ENCODE measurements at regions not wholly inside any gene's neighbourhood (a gene's known extent, or its start where the extent isn't known, plus 50 kb on each side); places are given as distances from the start of the nearest gene placed in this dataset.

DNA sequence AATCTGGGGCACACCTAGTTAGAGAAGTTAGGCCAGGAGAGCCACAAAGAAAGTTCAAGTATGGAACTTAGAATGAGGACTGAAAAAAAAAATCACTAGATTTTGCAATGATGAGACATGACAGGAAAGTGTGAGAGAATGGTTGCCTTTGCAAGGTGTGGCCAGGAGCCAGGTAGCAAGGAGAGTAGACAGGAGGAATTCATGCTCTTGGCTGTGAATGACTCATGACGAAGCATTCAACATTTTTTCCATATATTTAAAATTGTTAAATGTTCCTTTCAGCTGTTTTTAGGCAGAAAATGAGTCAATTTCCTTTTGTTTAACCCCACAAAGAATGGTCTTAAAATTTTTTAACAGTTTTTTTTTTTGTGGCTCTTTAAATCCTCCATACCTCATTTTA lies 636.9 kb downstream of the PLCL1 start:
- intact Hi-C loops (cut with micrococcal nuclease): no loop called here

DNA sequence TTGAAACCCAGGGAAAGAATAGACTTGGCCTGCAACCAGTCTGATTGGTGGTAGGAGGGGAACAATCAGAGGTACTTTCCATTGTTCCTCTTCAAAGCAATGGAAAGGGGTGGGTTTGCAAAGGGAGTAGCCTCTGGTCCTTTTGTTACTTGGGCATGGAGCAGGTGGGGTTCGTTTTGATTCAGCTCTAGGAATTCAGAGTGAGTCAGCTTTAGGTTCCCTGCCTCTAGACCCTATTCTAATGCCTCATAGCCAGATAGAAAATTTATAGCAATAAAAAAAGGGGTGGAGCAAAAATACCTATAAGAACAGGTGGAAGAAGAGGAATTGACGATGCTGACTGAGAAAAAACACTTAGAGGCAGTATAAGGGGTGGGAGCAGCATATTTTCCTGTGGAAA lies 636.4 kb downstream of the PLCL1 start:
- intact Hi-C loops (cut with micrococcal nuclease): no loop called here

DNA sequence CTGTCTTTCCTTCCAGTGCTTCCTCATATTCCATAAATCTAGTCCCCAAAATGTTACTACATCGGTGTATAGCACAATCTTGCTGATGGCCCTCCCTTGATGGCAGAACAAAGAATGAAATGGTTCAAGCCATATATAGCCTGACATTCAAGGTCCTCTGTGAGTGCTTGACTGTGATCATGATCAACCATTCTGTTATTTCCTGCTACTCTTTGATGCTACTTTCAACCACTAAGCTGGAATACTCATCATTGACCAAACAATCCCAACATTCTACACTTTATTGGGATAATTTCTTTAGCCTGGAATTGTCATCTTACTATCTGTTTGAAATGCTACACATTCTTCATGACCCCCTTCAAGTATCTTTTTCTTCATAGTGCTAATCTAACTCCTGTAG lies 633.9 kb downstream of the PLCL1 start:
- intact Hi-C loops (cut with micrococcal nuclease): no loop called here

DNA sequence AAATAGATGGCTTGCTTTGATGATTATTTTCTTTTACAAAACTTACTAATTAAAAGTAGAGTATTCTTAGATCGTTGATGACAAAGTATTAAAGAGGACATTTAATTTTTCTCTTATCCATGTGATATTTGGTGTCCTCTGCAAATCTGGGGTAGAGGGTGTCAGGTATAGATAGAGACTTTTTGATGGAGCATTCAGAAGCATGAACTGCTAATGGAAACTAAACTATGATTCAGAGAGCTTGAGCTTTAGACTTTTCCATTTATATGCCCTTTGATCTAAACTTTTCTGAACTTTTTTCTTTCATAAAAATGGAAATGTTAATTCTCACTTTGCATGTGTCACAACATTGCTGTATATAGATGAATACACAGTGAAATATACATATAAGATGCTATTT lies 619.7 kb downstream of the PLCL1 start:
- intact Hi-C loops (cut with micrococcal nuclease): no loop called here

DNA sequence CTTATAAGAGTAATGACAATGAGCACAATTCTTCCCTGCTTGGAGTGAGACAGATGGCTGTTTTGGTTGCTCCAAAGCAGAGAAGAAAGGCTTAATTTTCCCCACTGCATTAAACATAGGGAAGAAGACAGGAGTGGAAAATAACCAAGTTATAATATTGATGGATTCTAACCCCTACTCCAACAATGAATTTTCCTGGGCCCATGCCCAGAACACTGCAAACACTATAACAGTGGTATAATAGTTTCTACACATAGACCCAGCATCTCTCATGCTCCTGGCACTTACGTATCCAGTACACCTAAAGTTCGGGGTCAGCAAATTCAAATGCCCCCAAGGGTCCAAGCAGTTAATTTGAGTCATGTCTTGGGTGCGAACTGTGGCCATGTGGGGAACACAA lies 613.4 kb downstream of the PLCL1 start:
- intact Hi-C loops (cut with micrococcal nuclease): no loop called here

DNA sequence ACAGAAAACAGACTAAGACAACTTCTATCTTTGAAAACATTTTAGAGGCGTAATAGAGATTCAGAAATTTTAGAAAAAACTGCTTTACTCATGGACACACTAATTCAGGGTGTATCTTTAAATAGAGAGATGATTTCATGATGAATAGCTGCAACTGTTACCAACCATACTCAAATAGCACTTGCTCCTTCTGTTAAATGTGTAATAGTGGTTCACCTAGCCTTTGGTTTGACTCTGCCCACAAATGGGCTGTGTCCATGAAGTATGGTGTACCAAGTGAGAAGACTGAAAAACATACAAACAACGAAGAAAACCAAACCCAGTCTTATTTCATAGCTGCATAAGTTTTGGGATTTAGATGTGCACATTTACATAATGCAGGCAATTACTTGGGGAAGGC lies 610.6 kb downstream of the PLCL1 start:
- intact Hi-C loops (cut with micrococcal nuclease): no loop called here

DNA sequence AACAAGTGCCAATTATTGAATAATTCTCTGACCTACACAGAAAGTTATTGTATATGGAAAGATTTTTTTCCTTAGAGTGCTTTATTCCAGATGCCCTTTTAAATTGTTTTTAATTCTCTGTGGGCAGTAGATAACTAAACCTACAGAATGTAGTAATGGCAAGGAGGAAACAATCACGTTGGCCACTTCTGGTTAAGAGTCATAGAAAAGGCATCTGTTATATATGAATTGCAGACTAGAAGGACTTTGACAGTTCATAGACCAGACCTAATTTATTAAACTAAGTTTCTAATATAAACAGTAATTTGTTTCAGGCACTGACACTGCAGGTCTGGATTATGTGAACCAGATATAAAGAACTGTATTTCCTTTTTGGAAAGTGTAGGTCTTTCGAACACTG lies 607.5 kb downstream of the PLCL1 start:
- intact Hi-C loops (cut with micrococcal nuclease): no loop called here

DNA sequence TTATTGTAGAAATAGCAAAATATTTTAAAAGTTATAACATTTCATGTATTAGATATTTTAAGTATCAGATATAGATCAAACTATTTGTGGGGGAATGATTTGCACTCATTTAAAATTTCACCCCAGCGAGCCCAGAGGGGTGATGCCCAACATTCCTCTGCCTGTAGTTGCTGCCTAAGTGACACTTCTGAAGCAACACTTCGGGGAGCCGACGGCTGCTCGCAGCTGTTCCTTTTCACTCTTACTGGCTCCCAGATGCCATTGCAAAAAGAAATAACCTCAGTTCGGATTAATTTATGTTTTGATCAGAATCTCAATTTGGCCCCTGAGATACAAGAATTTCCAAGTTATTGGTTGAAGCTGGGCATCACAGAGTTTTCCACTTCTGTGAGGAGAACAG lies 603.8 kb downstream of the PLCL1 start:
- intact Hi-C loops (cut with micrococcal nuclease): no loop called here

DNA sequence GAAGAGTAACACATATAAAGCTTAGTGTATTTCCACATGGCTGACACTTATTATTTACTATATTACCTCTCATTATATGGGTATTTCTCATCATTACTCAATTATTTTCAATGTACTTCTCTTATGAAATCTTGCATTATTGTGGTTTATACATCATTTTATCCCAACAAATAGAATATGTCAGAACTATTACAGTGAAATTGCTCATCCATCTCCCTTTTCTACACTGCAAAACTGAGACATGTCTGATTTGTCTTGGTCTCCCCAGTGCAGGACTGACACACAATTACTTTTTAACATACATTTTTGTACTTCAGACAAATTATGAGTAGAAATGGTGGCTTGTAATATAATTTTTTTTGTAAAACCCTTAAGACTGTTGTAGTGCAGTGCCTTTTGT lies 600.9 kb downstream of the PLCL1 start:
- intact Hi-C loops (cut with micrococcal nuclease): no loop called here

DNA sequence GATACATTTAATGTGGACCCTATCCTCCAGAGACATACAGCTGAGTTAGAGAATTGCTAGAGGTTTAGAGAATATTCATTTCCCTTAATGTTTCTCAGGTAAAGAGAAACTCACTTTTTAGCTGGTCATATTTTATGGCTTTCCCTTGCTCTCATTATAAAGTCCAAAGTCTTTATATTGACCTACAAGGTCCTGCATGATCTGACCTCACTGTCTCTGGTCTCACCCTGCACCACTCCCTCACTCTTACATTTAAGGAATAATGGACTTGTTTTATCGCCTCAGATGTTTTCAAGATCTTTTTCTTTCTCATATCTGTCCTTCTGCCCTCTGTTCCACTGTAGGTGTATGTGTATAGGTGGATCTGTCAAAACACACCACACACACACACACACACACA lies 597.3 kb downstream of the PLCL1 start:
- intact Hi-C loops (cut with micrococcal nuclease): no loop called here

DNA sequence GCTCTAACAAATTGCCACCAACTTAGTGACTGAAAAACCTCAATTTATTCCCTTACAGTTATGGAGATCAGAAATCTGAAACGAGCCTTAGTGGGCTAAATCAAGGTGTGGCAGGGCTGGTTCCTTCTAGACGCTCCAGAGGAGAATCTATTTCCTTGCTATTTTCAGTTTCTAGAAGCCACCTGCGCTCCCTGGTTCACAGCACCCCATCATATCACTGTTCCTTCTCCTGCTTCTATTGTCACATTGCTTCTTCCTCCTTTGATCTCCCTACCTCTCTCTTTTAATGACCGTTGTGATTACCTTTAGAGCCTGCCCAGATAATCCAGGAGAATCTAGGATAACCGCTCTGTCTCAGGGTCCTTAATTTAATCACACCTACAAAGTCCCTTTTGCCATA lies 596.6 kb downstream of the PLCL1 start:
- intact Hi-C loops (cut with micrococcal nuclease): no loop called here

DNA sequence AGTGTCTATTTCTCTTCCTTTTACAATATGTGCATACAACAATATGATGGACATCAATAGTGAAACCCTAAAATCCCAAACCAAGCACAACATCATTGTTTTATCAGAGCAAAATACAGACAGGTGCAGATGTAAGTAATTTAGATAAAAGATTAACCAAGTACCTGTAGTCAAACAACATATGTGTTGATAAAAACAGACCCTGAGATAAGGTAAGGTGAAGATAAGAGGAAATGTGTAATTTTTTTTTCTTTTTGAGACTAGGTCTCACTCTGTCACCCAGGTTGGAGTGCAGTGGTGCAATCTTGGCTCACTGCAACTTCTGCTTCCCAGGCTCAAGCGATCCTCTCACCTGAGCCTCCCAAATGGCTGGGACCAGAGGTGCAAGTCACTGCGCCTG lies 589.8 kb downstream of the PLCL1 start:
- intact Hi-C loops (cut with micrococcal nuclease): no loop called here

DNA sequence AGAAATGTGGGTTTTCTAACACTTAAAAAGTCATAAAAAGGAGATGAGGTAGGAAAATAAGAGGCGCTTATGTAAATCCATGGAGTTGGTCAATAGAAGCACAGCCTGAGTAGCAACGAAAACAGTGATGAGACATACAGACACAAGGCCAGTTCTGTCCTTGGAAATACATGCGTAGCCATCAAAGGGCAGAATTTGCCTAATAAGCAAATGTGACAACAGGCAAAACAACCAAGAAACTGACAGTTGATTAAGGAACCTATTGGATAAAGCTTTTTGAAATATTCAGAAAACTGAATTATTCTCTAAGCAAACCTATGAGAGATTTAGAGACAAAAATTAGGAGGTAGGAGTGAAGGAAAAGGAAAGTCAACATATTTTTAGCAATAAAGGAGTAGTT lies 586.3 kb downstream of the PLCL1 start:
- intact Hi-C loops (cut with micrococcal nuclease): no loop called here

DNA sequence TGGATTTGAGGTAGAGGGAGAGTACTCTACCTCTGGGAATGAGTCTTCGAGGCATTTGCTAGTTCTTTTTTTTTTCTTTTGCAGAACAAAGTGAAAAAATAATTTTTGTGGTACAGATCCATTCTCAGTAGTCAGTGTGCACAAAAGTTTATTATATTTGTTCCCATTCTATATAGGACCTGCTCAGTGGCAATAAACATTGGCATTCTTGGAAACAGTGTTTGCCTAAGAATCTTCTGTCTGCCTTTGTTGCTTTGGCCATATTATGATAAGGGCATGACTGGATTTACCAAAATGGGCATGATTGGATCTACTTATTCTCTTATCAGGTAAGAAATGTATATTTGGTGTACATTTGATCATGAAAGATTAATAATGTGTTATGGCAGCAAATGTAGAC lies 583.3 kb downstream of the PLCL1 start:
- intact Hi-C loops (cut with micrococcal nuclease): no loop called here

DNA sequence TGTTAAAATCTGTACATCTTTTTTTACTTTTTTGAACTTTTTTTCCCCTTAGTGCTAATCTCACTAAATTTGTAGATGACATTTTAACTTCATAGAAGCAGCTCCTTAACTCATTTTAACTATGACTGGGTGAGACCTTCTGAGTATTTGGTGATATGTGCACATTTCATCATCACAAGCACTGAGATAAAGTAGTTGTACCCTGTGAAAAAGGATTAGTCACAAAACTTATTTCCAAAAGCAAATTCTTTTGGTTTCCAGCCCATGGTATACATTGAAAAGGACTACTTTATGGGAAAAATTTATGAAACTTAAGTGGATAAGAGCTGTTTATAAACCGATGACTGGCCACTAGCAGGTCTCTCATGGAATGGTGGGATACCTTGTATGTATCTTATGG lies 581.5 kb downstream of the PLCL1 start:
- intact Hi-C loops (cut with micrococcal nuclease): no loop called here

DNA sequence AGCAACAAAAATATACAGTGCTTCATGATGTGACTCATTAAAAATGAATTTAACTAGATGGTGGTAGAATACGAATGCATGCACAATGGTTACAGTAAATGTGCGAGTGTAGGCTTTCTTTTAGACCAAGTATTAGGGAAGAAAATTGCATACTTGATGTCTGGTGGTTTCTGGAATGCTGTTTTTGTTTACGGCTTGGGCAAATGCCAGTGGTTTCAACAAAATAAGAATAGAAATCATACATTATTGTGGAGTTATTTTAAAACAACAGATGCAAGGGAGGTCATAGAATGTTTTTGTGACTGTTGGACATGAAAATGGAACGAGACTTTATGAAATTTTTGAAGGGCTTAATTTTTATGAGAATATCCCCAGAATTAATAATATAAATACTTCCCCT lies 580.9 kb downstream of the PLCL1 start:
- intact Hi-C loops (cut with micrococcal nuclease): no loop called here

DNA sequence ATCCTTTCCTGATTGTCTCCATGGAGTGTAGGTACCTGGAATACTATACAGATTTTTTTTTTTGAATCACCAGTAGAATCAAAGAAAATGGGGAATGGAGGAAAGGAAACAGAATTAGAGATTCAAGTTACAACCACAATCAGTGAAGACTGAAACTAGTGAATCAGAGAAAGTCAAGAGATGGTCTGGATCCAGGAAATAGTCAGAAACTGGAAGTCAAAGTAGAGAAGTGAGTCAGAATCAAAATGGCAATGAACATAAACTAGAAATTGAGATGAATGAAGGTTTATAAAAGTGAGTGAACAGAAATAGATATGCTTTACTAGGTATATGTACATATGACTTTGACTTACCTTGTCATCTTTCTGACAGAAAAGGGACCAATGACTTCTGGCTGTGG lies 579.0 kb downstream of the PLCL1 start:
- intact Hi-C loops (cut with micrococcal nuclease): no loop called here

DNA sequence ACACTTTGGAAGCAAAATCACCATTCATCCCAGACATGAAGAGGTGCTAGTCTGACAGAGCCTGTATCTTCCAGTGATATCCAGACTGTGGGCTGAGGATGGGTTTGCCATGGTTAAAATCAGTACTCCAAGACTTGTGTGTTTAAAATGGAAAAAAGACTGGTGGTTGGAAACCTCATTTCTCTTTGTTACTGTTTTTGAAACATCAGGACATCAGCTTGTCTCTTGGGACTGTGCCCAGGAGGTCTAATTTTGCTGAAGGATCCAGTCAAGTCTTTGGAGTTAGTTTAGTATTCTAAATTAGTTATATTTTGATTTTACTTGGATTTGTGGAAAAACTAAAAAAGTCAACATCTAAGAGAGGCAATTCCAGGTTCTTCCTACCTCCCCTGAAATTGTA lies 578.4 kb downstream of the PLCL1 start:
- intact Hi-C loops (cut with micrococcal nuclease): no loop called here

DNA sequence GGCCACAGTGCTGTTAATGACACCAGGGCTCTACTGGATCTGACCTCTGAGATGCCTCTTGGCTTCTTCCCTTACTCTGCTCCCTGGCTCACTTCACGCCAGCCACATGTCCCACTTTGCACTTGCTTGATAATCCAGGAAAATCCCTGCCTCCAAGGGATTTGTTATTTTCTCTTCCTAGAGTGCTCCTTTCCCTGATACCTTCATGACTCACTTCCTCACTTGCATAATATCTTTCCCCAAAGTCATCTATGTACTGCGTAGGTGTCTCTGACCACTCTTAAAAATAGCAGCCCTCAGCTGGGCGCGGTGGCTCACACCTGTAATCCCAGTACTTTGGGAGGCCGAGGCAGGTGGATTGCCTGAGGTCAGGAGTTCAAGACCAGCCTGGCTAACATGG lies 572.3 kb downstream of the PLCL1 start:
- intact Hi-C loops (cut with micrococcal nuclease): no loop called here

DNA sequence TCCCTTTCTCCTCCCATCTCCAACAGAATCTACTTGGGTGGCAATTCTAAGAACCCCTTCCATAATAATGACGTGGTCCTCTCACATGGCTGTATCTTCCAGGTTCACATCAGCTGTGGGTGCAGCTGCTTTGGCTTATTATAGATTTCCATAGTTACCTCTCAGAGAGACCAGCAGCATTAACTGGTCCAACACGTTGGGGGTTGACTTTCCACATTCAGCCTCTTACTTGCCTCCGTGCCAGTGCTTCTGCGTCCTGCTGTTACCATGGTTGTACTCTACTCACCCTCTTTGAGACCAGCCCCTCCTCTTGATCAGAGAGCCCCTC lies 570.7 kb downstream of the PLCL1 start:
- intact Hi-C loops (cut with micrococcal nuclease): no loop called here

DNA sequence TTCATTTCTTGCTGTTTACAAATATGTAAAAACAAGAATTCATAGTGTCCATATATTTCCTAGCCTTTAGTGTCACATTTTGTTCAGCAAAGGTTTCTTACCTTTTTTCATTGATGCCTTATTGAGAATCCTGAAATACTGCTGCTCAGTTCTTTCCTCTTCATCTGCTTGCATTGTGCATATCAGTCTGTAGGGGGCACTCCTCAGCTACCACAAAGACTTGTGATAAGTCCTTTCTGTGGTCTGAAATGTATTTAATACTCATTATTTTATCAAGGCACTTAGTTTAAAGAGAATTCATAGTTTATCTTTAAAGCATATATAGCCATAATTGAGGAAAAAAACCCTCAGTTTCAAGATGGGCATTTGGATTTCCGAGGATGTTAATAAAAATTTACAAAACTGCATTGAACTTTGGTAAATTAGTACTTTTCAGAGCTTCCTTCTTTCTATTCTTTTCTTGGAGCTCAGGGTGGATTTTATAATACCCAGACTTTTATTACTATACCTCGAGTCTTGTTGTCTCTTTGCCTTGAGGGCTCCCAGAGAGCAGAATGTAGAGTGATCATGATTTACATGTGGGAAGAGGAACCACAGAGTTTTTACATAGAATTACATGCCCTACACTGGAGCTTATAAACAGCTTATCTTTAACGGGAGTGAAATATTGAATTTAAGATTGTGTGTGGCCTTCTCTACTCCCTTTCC lies 570.1 kb downstream of the PLCL1 start:
- intact Hi-C loops (cut with micrococcal nuclease): loop anchor here (5.0 kb wide), 1 partner anchor 62 kb away; no protein-coding TSS in a partner anchor

DNA sequence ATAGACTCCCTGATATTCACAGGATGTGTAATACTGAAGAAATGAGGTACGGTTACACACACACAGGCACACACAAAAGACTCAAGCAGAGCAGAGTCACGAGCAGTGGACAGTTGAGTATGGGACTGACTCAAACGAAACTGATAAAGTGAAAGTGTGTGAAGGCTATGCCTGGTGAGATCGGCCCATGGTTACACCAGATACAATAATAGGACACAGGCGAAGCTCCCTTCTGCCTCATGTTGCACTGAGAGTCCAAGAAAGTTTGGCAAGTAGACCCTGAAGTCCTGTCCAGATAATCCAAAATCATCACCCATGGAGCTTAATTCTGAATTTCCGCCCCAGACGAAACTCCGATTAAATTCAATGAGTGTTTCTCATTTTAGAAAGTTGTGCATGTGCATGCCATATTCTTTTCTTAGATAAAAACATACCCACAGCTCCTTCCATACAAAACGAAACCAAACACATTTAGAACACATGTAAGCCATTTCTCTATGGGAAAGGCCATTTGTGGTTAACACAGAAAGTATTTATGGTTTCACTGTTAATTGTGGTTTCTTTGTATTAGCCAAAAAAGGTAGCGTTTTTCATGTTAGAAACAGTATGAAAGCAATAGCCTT lies 567.6 kb downstream of the PLCL1 start:
- intact Hi-C loops (cut with micrococcal nuclease): loop anchor here (2.0 to 5.0 kb wide), 2 partner anchors 45 to 60 kb away; no protein-coding TSS in a partner anchor

DNA sequence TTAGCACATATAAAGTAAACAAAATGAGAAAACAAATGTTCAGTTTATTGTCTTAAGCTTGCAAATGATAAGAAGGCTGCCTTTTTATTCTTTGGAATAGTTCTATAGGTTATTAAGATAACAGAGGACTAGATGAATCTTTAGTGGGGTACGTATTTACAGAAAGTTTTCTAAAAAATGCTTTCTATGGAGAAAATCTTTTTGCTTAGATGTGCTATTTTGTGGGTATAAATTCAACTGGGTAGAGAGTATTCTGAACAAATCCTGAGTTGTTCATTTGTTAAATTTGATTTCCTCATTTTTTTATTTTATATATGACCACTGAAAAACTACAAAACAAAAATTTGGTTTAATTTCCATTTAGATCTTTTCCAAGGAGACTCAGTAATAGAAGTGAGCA lies 566.9 kb downstream of the PLCL1 start:
- intact Hi-C loops (cut with micrococcal nuclease): loop anchor here (5.0 kb wide), 1 partner anchor 59 kb away; no protein-coding TSS in a partner anchor

DNA sequence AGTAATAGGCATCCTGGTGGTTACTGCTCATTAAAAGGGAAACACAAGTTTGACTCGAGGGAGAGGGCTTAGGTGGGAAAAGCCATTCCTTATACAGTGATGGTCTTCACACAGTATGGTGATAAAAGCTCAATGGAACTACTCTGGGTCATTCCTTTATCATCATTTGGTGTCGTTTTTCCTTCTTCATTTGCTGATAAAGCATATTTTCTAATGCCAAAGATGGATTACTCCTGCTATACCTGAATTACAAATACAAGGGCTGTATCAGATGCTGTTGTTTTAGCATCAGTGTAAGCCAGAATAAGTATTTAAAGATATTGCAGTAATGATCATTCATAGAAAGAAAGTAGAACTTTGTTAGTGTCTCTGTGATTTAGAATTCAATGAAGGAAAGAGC lies 563.7 kb downstream of the PLCL1 start:
- intact Hi-C loops (cut with micrococcal nuclease): no loop called here

All from T-helper 2 cell treated with Interferon-gamma antibody and Interleukin-4, amounts not matched to agents 100 ng/mL and 5 ng/mL, for 36 hours (primary cell).